Peyer's patch (tissue), 4 donors: ENCODE measurements at regions not wholly inside any gene's neighbourhood (a gene's known extent, or its start where the extent isn't known, plus 50 kb on each side); places are given as distances from the start of the nearest gene placed in this dataset.

Experiments
- DNase-seq, 3 donors: peaks; one replicate each; pipeline ENCODE4 v3.0.0-alpha.2; 2017 to 2019
- H3K27ac ChIP-seq, 4 donors: fragments of 200-600 bp; sonication (generic); one replicate each; pipeline ENCODE4 v1.5.1; 2016 to 2019
- H3K27me3 ChIP-seq, 2 donors: fragments of 200-600 bp; sonication (generic); one replicate each; pipeline ENCODE4 v1.5.1; 2019
- H3K36me3 ChIP-seq, 3 donors: fragments of 200-600 bp; sonication (generic); one replicate each; pipeline ENCODE4 v1.5.1; 2016 to 2019
- H3K4me1 ChIP-seq, 4 donors: fragments of 200-600 bp; sonication (generic); one replicate each; pipeline ENCODE4 v1.5.1; 2016 to 2019
- H3K4me3 ChIP-seq, 4 donors: fragments of 200-600 bp; sonication (generic); 1 replicate in 3 of 4; 2 replicates in 1 of 4; pipeline ENCODE4 v1.5.1; 2016 to 2019; ENCODE audit warnings: mild to moderate bottlenecking in 1 of 4
- H3K9me3 ChIP-seq, 4 donors: fragments of 200-600 bp; sonication (generic); one replicate each; pipeline ENCODE4 v1.5.1; 2016 to 2019; ENCODE audit warnings: mild to moderate bottlenecking in 1 of 4
- CTCF ChIP-seq, 6 experiments: fragments of 450-650 bp in 4 of 6; fragments of 200-600 bp in 2 of 6; sonication (generic) in 1 of 6; IDR thresholded peaks; one replicate each; pipeline ENCODE4 v1.5.1; 2017 to 2019; ENCODE audit warnings: antibody characterized with exemption in 6 of 6, mild to moderate bottlenecking in 3 of 6, moderate library complexity in 1 of 6
- POLR2A ChIP-seq, 2 donors: fragments of 450-650 bp; IDR thresholded peaks; one replicate each; pipeline ENCODE4 v1.5.1; 2017; ENCODE audit warnings: antibody characterized with exemption in 2 of 2, mild to moderate bottlenecking in 2 of 2, moderate library complexity in 2 of 2

GRCh38 chr10:129075927-129076326 is 391.1 kb upstream of the MGMT start:
- H3K4me3 ChIP-seq: no peak overlapping the region
- H3K27me3 ChIP-seq: no peaks in the 10 kb centered on the region
- no peak for DNase-seq
- no peaks in the 10 kb centered on the region for H3K36me3 ChIP-seq
- peaks cover 0 to 2% (median 0%) of the 10 kb centered on the region in 4 donors for H3K9me3 ChIP-seq
- H3K4me1 ChIP-seq: no peaks in the 10 kb centered on the region
- no peak overlapping the region for H3K27ac ChIP-seq
- TF ChIP-seq CTCF (IDR thresholded peaks at IDR 0.05) (no peak), POLR2A (IDR thresholded peaks at IDR 0.05) (no peak)

GRCh38 chr10:129078346-129078745 is 388.7 kb upstream of the MGMT start:
- Histone ChIP-seq H3K27ac (no peak overlapping the region), H3K4me3 (no peak overlapping the region), H3K27me3 (no peaks in the 10 kb centered on the region), H3K36me3 (no peaks in the 10 kb centered on the region), H3K4me1 (no peaks in the 10 kb centered on the region), H3K9me3 (peaks cover 0 to 4% (median 0%) of the 10 kb centered on the region in 4 donors)
- no peak for TF ChIP-seq POLR2A (IDR thresholded peaks at IDR 0.05)
- DNase-seq: no peak

- Histone ChIP-seq H3K27me3 (no peaks in the 10 kb centered on the region), H3K4me1 (no peaks in the 10 kb centered on the region), H3K4me3 (no peak overlapping the region), H3K36me3 (no peaks in the 10 kb centered on the region), H3K9me3 (peaks cover 0 to 4% (median 0%) of the 10 kb centered on the region in 4 donors), H3K27ac (no peak overlapping the region)
- TF ChIP-seq POLR2A (IDR thresholded peaks at IDR 0.05): no peak
- no peak for TF ChIP-seq CTCF (IDR thresholded peaks at IDR 0.05)
- no peak for DNase-seq
Observed at GRCh38 chr10:129078746-129079145, 388.3 kb upstream of the MGMT start.

- no peaks in the 10 kb centered on the region for H3K4me1 ChIP-seq
- H3K27ac ChIP-seq: no peak overlapping the region
- DNase-seq: peak in 1 of 3 donors; percentile 57
- H3K9me3 ChIP-seq: peaks cover 0 to 4% (median 0%) of the 10 kb centered on the region in 4 donors
- no peak overlapping the region for H3K4me3 ChIP-seq
- no peaks in the 10 kb centered on the region for H3K27me3 ChIP-seq
- H3K36me3 ChIP-seq: no peaks in the 10 kb centered on the region
- TF ChIP-seq POLR2A (IDR thresholded peaks at IDR 0.05) (no peak), CTCF (IDR thresholded peaks at IDR 0.05) (no peak)
Observed at GRCh38 chr10:129079705-129080104, 387.3 kb upstream of the MGMT start.

GRCh38 chr10:129085811-129086210 is 381.2 kb upstream of the MGMT start:
- Histone ChIP-seq H3K9me3 (peaks cover 0 to 3% (median 0%) of the 10 kb centered on the region in 4 donors), H3K27me3 (no peaks in the 10 kb centered on the region), H3K4me3 (no peak overlapping the region), H3K27ac (no peak overlapping the region), H3K4me1 (no peaks in the 10 kb centered on the region), H3K36me3 (no peaks in the 10 kb centered on the region)
- TF ChIP-seq CTCF (IDR thresholded peaks at IDR 0.05) (no peak), POLR2A (IDR thresholded peaks at IDR 0.05) (no peak)
- no peak for DNase-seq

- DNase-seq: peak in 1 of 3 donors; percentile 11
- Histone ChIP-seq H3K4me3 (no peak overlapping the region), H3K9me3 (no peaks in the 10 kb centered on the region), H3K27ac (no peak overlapping the region), H3K36me3 (no peaks in the 10 kb centered on the region), H3K4me1 (no peaks in the 10 kb centered on the region), H3K27me3 (no peaks in the 10 kb centered on the region)
- no peak for TF ChIP-seq CTCF (IDR thresholded peaks at IDR 0.05)
- no peak for TF ChIP-seq POLR2A (IDR thresholded peaks at IDR 0.05)
Observed at GRCh38 chr10:129089341-129089740, 377.7 kb upstream of the MGMT start.
